HG03442 (cell line): ENCODE measurements at regions not wholly inside any gene's neighbourhood (a gene's known extent, or its start where the extent isn't known, plus 50 kb on each side); places are given as distances from the start of the nearest gene placed in this dataset.
A peak's percentile ranks its signal among the peaks of the same experiment; 100 is the strongest.

Experiments
- ATAC-seq: cut with Tn5 transposase; IDR thresholded peaks from one replicate; pipeline ENCODE4 v1.9.1; 2021; ENCODE audit warnings: mild to moderate bottlenecking, moderate library complexity; ENCODE audit not compliant: unreplicated experiment

DNA sequence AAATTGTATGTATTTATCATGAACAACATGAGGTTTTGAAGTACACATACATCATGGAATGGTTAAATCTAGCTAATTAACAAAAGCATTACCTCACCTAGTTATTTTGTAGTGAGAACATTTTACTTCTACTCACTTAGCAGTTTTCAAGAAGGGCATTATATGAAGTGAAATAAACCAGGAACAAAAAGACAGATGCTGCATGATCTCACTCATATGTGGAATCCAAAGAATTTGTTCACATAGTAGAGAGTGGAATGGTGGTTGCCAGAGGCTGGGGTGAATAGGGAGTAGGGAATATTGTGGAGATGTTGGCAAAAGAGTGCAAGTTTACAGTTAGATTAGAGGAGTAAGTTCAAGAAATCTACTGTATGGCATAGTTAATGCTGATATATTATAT, 292.0 kb downstream of the ASXL3 start:
- ATAC-seq: no peak

DNA sequence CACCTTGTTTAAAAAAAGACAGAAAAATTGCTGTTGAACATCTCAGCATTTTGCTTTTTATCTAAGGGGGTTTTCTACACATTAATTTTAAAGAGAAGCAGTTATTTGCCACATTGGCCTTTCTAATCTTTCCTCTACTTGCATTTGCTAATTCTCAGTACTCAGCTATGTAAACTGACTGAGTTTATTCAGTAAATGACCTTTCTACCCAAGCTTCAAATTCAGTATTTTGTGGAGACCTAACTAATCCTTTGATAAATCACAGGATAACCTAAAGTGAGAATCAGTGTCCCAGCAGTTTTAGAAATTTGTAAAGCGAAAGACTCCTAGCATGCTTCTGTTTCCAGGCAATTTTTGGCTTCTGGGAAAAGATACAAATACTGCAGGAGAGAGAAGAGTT, 288.4 kb downstream of the ASXL3 start:
- ATAC-seq: no peak

DNA sequence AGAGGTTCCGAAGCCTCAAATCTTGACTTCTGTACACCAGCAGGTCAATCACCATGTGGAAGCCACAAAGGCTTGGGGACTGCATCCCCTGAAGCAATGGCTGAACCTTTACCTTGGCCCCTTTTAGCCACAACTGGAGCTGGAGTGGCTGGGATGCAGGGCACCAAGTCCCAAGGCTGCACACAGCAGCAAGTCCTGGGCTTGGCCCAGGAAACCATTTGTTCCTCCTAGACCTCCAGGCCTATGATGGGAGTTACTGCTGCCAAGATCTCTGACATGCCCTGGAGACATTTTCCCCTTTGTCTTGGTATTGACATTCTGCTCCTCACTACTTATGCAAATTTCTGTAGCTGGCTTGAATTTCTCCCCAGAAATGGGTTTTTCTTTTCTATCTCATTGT, 285.9 kb downstream of the ASXL3 start:
- no peak for ATAC-seq

DNA sequence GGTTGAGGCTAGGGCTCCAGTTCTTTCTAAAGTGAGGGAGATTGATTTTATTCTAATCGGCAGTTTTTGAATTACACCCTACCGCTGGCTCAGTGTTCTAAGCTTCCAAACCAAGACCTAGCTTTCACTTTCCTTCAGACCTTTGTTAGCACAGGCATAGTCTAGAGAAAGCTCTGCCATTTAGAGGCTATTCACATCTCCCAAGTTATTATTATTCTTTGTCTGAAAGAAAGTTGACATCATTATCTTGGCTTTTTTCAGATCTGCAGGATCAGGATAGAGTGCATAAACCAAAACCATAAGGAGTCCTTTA, 276.8 kb downstream of the ASXL3 start:
- ATAC-seq: no peak

DNA sequence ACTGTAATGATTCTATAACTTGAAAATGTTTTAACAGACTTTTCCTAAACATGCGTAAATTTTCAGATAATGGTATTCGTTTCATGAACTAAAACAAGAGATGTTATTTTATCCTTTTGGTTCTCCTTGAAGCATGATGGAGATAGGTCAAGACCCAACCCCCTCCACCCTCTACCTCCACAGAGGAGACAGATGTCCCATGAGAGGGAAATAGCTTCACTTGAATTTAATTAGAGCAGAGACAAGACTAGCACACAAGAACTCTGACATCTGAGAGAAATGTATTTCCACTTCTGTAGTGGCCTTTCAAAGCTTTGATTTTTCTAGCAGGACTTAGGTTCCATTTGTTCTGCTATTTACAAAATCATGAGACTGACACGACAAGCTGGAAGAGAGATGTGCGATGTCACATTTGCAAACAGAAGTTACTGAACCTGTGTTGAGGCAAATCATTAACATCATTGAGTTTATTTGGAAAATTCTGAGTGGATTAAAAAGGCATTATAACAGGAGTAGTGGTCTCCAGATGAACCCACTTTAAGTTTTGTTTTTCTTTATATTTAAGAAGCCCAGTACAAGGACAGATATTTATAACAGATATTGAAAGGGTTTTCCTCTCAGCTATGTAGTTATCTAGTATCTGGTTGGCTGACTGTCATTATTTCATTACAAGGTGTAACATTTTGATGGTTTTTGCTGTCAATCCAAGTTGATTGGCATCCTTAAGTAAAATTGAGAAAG, 276.2 kb downstream of the ASXL3 start:
- ATAC-seq: no peak

DNA sequence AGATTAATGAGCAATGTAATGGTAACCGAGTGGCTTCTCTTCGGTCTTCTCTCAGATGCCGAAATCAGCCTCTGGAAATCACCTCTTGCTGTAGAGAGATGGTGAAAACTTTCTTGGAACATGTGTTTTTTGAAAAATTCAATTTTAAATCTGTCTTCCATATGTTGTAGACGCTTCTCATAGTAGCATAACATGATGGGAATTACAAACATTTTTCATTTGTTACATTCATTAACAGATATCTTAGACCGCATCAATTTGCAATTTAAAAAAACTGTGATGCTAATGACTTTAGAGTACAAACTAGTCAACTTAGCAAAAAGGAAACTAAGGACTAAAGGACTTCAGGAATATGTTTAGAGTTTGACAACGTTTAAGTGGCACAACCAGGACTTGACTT, 275.2 kb downstream of the ASXL3 start:
- no peak for ATAC-seq

GRCh38 chr18:33851546-33852078, 273.6 kb downstream of the ASXL3 start:
- no peak for ATAC-seq

DNA sequence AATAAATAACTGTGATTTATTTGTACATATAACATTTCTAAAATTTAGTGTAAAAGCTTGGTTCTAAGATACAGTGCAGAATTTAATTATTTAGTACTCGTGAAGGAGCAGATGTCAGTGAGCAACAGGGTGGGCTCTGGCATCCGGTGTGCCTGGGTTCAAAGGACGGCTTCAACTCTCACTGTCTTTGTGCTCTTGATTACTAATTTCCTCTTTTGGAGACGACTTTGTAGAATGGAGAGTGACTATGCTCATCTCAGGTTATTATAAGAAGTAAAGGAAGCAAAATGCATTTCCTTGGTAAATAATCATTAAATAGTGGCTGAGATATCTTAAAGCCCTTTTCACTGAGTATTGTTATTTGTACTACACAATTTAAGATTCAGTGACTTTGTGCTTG, 271.7 kb downstream of the ASXL3 start:
- ATAC-seq: no peak

DNA sequence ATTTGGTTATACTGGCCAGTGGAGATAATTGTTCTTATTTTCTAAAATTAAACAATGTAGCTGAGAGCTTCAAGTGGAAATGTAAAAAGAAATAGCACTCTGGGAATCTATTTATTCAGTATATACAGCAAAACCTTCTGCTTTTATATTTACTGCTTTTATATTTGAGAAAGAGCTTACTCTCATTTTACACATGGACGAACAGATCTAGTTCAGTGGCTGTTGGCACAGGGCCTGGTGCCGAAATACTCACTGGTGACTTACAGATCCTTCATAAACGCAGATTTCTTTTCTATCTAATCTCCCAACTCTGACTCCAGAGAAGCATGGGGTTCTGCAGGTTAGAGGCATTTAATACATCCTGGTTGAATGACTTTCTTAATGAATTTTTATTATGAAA, 266.2 kb downstream of the ASXL3 start:
- no peak for ATAC-seq

- ATAC-seq: no peak
These were observed 263.4 kb downstream of the ASXL3 start for GRCh38 chr18:33841221-33841967.

DNA sequence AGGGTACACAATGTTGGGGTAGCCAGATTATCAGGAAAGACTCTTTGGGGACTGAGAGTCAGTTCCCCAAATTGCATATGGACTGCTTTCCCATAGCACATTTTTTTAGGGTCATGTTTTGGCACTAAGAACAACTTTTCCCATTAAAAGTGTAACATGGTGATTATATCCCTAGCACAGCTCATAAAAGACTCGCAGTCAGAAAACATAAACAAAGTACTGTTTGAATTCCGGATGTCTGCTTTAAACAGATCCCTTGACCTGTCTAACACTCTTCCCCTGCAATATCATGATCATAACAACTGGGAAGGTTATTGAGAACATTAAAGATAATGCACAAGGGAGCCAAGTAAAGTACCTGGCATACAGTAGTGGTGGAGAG, 262.2 kb downstream of the ASXL3 start:
- ATAC-seq: no peak

- ATAC-seq: peak; percentile 79
These were observed 261.6 kb downstream of the ASXL3 start for GRCh38 chr18:33839452-33840211.

- no peak for ATAC-seq
These were observed 260.0 kb downstream of the ASXL3 start for GRCh38 chr18:33838054-33838453.

DNA sequence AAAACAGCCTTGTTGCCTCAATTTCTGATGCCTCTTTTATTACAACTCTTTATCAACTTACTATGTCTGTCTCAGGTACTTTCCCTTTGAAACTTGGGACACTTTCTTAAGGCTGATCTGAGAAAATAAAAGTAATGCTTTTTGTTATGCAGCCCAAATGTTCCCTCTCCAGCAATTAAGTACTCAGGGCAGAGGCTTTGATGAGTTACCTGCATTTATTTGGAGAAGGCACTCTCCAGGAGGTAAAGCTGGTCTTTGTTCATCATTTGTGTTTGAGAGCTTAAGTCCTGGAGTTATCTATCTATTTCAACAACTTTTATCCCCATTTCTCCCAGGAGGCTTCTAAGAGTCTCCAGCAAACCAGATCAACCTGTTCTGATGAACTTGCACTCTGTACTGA, 259.2 kb downstream of the ASXL3 start:
- ATAC-seq: no peak

DNA sequence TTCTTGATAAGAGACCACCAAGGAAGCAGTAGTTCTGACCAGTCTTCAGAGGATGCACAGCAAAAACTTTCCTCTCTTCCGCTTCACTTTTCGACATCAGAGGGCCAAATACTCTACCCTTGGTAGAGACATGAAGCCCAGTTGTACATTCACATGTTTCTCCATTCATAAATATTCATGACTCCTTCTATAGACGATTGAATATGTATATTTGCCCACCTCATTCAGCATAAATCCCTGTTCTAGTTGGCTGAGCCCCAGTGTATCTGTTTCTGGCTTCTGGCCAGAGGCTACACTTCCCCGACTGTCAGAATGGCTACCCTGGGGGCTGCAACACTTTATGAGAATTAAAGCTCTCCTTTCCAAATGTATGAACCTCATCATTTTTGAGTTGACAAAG, 258.5 kb downstream of the ASXL3 start:
- no peak for ATAC-seq

GRCh38 chr18:33835419-33835818, 257.4 kb downstream of the ASXL3 start:
- ATAC-seq: no peak

DNA sequence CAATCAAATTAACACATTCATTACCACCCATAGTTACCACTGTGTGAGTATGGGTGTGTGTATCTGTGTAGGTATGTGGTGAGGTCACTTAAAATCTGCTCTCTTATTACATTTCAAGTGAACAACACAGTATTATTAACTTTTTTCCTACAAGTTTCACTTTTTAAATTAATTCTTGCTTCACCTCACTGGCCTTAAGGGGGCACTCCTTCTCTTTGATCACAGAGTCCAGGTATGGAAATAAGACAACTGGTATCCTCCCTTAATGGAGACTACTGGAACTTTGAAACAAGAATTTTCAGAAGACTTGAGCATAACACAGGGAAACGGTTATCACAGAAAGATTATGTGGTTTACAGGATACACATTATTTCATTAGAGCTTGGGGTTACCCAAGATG, 255.8 kb downstream of the ASXL3 start:
- ATAC-seq: no peak

DNA sequence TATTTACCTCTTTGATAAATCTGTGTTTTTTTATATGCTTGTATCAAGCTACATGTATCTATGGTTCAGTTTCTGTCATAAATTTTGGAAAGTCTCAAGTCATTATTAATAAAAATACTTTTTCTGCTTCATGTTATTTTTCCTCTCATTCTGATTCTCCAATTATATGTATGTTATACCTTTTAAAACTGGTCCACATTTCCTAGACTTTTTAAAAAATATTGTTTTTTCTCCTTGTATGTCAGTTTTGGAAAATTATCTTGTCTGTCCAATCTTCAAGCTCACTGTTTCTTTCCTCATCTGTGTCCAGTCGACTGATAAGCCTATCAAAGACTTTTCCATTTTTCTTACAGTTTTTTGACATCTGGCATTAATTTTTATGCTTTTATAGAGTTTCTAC, 253.4 kb downstream of the ASXL3 start:
- no peak for ATAC-seq

DNA sequence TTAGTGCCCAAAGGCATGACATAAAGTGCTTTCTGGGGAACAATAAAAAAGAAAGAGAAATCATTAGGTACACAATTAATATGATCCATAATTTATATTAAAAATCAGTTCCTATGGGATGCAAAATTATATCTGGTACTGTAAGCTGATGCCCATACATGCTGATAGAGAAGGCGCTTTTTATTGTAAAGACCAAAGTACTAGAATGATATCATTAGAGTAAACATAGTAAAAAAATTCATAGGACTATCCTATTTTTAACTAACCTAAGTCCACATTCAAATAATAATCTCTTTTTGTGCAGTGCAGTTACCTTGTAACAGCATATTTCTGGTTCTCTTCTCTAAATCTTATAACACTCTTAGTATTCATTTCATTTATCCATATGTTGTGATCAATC, 252.2 kb downstream of the ASXL3 start:
- ATAC-seq: no peak

DNA sequence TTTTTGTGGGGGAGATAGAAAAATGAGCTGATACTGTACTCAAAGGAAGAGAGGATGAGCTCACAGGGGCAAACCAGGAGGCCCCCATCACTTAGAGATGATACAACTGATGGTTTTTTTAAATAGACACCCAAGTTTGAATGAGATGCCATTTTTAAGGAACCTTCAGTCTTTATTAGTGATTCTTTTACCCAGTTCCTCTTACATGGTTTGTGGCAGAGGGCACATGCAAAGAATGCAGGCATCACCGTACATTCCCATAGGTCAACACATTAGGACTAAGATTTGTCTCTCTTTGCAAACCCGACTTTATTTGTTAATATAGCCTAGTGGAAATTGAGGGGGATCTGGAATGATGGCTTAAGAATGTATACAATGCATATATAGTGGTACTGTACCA, 250.9 kb downstream of the ASXL3 start:
- ATAC-seq: no peak

GRCh38 chr18:33826151-33826550, 248.1 kb downstream of the ASXL3 start:
- ATAC-seq: no peak

DNA sequence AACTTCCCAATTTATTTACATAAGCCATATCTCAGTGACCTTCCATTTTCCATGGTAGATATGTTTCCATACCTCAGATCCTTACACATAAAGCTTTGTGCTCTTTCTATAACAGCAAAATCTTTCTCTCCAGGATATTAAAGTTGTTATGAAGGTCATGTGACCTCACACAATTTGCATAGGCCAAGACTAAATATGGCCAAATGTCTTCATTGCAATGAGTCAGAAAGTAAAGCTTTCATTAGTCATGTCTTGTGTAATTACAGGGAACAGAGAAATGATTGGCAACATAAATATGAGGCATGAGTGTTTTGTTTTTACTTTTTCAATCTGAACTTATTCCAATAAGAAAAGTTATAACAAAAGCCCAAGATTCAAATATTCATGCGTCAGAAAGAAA, 243.5 kb downstream of the ASXL3 start:
- no peak for ATAC-seq
